GM12865 (cell line): ENCODE measurements at regions not wholly inside any gene's neighbourhood (a gene's known extent, or its start where the extent isn't known, plus 50 kb on each side); places are given as distances from the start of the nearest gene placed in this dataset.

ENCODE experiments used
- DNase-seq: peaks from one replicate; pipeline ENCODE4 v3.0.0; 2010; ENCODE audit warnings: low read depth
- H3K4me3 ChIP-seq: 2 replicates; pipeline ENCODE4 v1.5.1; 2011; ENCODE audit warnings: mild to moderate bottlenecking, low read depth, low read length, control low read depth
- TF ChIP-seq, protein P1 (sequence below): IDR thresholded peaks from 2 replicates; pipeline ENCODE4 v1.5.1; 2011; ENCODE audit warnings: low read length, control low read depth, low read depth, inconsistent platforms; ENCODE audit not compliant: insufficient read depth; ENCODE audit errors: missing control alignments

- no peak for DNase-seq
These were observed 259.0 kb upstream of the HS3ST1 start for GRCh38 chr4:11687727-11688126.

GRCh38 chr4:11685481-11685880 lies 256.8 kb upstream of the HS3ST1 start:
- TF ChIP-seq, protein P1, sequence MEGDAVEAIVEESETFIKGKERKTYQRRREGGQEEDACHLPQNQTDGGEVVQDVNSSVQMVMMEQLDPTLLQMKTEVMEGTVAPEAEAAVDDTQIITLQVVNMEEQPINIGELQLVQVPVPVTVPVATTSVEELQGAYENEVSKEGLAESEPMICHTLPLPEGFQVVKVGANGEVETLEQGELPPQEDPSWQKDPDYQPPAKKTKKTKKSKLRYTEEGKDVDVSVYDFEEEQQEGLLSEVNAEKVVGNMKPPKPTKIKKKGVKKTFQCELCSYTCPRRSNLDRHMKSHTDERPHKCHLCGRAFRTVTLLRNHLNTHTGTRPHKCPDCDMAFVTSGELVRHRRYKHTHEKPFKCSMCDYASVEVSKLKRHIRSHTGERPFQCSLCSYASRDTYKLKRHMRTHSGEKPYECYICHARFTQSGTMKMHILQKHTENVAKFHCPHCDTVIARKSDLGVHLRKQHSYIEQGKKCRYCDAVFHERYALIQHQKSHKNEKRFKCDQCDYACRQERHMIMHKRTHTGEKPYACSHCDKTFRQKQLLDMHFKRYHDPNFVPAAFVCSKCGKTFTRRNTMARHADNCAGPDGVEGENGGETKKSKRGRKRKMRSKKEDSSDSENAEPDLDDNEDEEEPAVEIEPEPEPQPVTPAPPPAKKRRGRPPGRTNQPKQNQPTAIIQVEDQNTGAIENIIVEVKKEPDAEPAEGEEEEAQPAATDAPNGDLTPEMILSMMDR, result no peak
- H3K4me3 ChIP-seq, result no peak overlapping the region
- no peak for DNase-seq

More at GRCh38 chr4:11687727-11688126, 259.0 kb upstream of the HS3ST1 start:
- no peak overlapping the region for H3K4me3 ChIP-seq
- TF ChIP-seq, protein P1, result no peak

DNA sequence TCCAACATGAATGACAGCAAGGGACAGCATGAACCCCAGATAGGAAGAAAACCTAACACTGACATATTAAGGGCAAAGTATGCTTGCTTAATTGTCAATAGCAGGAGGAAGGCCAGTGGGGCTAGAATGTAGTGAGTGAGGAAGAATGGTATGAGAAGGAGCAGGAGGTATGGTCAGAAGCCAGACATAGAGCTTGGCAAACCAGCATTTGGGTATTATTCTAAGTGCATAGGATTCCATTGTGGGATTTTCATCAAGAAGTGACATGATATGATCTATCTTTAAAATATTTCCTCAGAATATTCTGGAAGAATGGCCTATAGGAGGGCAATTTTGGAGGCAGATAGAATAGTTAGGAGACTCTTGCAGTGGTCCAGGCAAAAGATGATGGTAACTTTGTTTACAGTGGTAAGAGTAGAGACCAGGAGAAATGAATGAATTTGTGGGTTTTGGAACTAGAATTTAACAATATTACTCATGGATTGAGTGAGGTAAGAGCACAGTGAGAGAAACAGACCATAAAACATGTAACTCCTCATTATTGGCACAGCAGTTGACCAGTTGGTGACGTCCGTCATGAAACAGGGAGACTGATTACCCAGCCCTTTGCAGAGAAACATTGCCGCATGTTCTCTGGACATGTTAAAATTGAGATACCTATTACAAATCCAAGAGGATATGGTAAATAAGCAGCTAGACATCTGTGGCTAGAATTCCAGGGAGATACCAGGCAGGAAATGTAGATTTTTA lies 246.5 kb upstream of the HS3ST1 start:
- TF ChIP-seq, protein P1, result no peak
- H3K4me3 ChIP-seq, result no peak overlapping the region
- DNase-seq, result no peak

DNA sequence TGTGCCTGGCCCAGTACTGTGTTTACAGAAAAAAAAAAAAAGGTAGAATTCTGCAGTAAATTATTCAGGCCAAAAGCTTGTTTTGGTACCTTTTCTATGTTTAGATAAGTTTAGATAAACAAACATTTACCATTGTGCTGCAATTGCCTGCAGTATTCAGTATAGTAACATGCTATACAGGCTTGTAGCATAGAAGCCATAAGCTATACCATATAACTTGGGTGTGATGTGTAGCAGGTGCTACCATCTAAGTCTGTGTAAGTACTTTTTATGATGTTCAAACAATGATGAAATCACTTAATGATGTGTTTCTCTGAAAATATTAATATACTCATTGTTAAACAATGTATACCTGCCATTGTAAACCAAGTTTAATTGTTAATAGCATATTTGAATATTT lies 241.6 kb upstream of the HS3ST1 start:
- H3K4me3 ChIP-seq, result no peak overlapping the region
- DNase-seq, result no peak
- TF ChIP-seq, protein P1, result no peak

DNA sequence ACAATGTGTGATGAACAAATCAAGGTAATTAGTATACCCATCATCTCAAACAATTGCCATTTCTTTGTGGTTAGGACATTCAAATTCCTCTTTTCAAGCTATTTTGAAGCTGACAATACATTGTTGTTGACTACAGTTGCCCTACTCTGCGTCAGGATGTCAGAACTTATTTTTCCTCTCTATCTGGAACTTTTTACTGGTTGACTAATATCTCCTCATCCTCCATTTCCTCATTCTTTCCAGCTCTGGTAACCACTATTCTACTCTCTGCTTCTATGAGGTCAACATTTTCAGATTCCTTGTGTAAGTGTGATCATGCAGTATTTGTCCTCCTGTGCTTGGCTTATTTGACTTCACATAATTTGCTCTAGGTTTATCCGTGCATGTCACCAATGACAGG lies 240.5 kb upstream of the HS3ST1 start:
- H3K4me3 ChIP-seq, result no peak overlapping the region
- DNase-seq, result no peak
- TF ChIP-seq, protein P1, result no peak

- TF ChIP-seq, protein P1, result no peak
- H3K4me3 ChIP-seq, result no peak overlapping the region
- DNase-seq, result no peak
These were observed 234.4 kb upstream of the HS3ST1 start for GRCh38 chr4:11663114-11663513.
